Loucy (cell line): ENCODE measurements at regions not wholly inside any gene's neighbourhood (a gene's known extent, or its start where the extent isn't known, plus 50 kb on each side); places are given as distances from the start of the nearest gene placed in this dataset.

Source experiments
- EZH2phosphoT487 ChIP-seq: fragments of 200-600 bp; IDR thresholded peaks from 2 replicates; pipeline ENCODE4 v1.6.1; 2018; ENCODE audit warnings: antibody characterized with exemption, mild to moderate bottlenecking, moderate library complexity, borderline replicate concordance
- TF ChIP-seq, protein P1 (sequence below): fragments of 200-600 bp; sonication (generic); conservative IDR thresholded peaks from 2 replicates; pipeline ENCODE4 v1.5.1; 2014; ENCODE audit warnings: mild to moderate bottlenecking, antibody characterized with exemption, low read length

DNA sequence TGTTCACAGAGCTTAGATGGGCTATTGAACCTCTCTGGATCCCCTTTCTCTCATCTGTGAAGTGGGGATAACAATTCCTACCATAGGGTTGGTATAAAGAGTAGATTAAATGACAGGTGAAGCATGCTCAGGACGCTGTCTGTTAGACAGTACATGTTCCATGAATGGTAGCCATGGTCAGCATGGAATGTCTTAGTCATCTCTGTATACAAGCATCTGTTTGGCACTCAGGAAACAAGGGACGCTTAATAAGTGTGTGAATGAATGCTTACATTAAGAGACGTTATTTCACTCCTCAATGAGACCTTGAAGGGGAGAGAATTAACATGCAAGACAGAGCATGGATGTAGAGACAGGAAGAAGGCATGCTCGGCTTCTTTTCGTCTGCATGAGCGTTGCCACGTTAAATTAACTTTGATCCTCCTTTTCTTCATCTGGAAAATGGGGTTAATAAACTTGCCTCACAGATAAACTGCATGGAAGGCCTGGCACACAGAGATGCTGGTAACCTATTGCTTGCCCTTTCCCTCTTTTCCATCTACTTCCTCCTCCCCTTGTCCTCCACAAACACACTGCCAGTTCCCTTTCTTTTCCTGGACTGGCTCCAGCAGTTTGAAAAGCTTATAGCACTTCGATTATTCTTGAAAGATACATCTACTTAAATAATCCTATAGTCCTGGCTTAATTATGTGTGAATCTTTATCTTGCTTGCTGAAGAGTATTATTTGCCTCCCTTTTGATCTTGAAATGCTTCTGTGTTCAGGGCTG lies 267.2 kb upstream of the MTNR1B start:
- TF ChIP-seq, protein P1, sequence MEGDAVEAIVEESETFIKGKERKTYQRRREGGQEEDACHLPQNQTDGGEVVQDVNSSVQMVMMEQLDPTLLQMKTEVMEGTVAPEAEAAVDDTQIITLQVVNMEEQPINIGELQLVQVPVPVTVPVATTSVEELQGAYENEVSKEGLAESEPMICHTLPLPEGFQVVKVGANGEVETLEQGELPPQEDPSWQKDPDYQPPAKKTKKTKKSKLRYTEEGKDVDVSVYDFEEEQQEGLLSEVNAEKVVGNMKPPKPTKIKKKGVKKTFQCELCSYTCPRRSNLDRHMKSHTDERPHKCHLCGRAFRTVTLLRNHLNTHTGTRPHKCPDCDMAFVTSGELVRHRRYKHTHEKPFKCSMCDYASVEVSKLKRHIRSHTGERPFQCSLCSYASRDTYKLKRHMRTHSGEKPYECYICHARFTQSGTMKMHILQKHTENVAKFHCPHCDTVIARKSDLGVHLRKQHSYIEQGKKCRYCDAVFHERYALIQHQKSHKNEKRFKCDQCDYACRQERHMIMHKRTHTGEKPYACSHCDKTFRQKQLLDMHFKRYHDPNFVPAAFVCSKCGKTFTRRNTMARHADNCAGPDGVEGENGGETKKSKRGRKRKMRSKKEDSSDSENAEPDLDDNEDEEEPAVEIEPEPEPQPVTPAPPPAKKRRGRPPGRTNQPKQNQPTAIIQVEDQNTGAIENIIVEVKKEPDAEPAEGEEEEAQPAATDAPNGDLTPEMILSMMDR = no peak
- TF ChIP-seq EZH2phosphoT487 = no peak
